AG04450 (cell line): ENCODE measurements at regions not wholly inside any gene's neighbourhood (a gene's known extent, or its start where the extent isn't known, plus 50 kb on each side); places are given as distances from the start of the nearest gene placed in this dataset.

Source experiments
- CTCF ChIA-PET: fragments of 300-600, 350-600 bp; formaldehyde crosslinking; extraction: SDS; loops from one replicate; lab custom pipeline; 2022; ENCODE audit warnings: antibody characterized with exemption, inconsistent platforms; lab: Charles Lee
- POLR2A ChIA-PET: fragments of 350-600 bp; formaldehyde crosslinking; extraction: SDS; loops from one replicate; lab custom pipeline; 2021; ENCODE audit warnings: antibody characterized with exemption, inconsistent platforms; lab: Yijun Ruan, JAX
- DNase-seq: peaks from one replicate; pipeline ENCODE4 v3.0.0-alpha.2; 2011; ENCODE audit warnings: low read depth, low spot score
- H3K27ac ChIP-seq: one replicate; pipeline ENCODE4 v1.5.1; 2012; ENCODE audit warnings: low read depth, low read length, control low read depth
- H3K27me3 ChIP-seq: one replicate; pipeline ENCODE4 v1.6.0; 2012; ENCODE audit warnings: low read length; ENCODE audit not compliant: control insufficient read depth, insufficient read depth
- H3K4me3 ChIP-seq: 2 replicates; pipeline ENCODE4 v1.5.1; 2011; ENCODE audit warnings: mild to moderate bottlenecking, low read depth, low read length, control low read depth
- H3K9me3 ChIP-seq: 2 replicates; pipeline ENCODE4 v1.5.1; 2012; ENCODE audit warnings: low read length; ENCODE audit not compliant: control insufficient read depth, insufficient read depth
- TF ChIP-seq, protein P1 (sequence below): IDR thresholded peaks from 2 replicates; pipeline ENCODE4 v1.5.1; 2011; ENCODE audit warnings: low read depth, low read length, control low read depth, inconsistent platforms

DNA sequence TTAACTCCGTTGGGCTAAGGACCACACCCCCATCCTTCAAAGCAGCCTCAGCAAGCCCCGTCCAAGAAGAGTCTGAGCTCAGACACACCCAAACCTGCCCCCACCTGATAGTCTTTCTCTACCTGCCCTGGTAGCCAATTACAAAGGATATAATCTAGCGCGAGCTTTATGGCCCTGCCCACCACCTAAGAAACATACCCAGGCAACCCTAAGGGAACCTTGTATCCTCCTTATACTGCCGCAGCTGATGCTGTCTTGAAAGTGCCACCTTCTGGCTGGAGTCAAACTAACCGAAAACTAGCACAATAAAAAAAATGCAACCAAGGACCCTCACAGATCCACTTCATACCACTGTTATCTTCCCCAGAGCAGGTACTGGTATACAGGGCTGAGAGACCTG, 628.3 kb upstream of the REG3G start:
- DNase-seq = no peak
- Histone ChIP-seq H3K4me3 (no peak overlapping the region), H3K27ac (no peak overlapping the region), H3K9me3 (peaks cover 14% of the 10 kb centered on the region), H3K27me3 (no peaks in the 10 kb centered on the region)
- TF ChIP-seq, protein P1, sequence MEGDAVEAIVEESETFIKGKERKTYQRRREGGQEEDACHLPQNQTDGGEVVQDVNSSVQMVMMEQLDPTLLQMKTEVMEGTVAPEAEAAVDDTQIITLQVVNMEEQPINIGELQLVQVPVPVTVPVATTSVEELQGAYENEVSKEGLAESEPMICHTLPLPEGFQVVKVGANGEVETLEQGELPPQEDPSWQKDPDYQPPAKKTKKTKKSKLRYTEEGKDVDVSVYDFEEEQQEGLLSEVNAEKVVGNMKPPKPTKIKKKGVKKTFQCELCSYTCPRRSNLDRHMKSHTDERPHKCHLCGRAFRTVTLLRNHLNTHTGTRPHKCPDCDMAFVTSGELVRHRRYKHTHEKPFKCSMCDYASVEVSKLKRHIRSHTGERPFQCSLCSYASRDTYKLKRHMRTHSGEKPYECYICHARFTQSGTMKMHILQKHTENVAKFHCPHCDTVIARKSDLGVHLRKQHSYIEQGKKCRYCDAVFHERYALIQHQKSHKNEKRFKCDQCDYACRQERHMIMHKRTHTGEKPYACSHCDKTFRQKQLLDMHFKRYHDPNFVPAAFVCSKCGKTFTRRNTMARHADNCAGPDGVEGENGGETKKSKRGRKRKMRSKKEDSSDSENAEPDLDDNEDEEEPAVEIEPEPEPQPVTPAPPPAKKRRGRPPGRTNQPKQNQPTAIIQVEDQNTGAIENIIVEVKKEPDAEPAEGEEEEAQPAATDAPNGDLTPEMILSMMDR = no peak
- POLR2A ChIA-PET = no interaction called here
- CTCF ChIA-PET = no interaction called here

DNA sequence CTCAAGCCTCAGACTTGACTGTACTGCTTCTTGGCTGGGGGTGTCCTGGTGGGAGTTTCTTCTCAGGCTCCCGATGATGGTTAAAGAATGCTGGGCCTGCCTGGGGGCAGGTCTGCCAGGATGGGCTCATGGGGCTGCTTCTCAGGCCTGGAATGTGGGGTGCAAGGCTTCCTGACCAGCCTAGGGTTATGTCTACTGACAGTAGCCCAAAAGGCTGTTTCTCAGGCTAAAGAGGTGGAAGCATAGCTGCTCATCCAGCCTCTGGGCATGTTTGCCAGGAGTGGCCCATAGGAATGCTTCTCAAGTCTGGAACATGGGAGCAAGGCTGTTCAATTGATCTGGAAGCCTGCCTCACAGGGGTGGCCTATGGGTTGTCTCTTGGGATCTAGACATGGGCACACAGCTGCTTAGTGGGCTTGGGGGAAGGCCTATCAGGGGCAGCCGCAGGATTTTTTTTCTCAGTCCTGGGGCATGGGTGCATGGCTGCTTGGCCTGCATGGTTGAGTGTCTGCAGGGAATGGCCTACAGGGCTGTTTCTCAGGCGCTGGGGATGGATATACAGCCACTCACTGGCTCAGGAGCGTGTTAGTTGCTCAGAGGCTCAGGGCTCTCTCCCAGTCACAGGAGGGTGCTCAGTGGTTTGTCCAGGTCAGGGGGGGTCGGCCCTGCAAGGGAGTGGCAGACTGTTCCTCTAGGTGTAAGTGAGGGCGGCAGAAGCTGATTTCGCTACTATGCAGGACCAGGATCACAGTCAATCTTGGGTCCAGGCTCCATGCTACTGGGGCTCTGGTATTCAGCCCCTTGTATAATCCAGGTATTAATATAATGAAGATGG, 617.3 kb upstream of the REG3G start:
- ChIA-PET POLR2A (no interaction called here), CTCF (no interaction called here)
- TF ChIP-seq, protein P1 = no peak
- peaks cover 15% of the 10 kb centered on the region for H3K9me3 ChIP-seq
- H3K27me3 ChIP-seq = no peaks in the 10 kb centered on the region
- no peak overlapping the region for H3K4me3 ChIP-seq
- no peak for DNase-seq
- H3K27ac ChIP-seq = no peak overlapping the region

DNA sequence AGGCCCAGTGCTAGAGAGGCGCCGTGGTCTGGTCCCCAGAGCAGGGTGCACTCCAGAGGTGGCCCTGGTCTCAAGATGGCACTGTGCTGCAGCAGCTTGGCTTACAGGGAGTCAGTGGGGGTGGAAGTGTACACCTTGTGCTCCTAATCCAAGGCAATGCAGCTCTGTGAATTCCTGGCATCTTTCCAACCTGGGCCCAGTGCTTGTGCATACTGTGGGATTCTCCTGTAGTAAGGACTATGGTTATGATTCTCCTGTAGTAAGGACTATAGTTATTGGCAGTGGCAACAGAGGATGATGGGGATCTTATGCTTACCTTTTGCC, 616.7 kb upstream of the REG3G start:
- TF ChIP-seq, protein P1 = no peak
- Histone ChIP-seq H3K9me3 (peaks cover 15% of the 10 kb centered on the region), H3K27me3 (no peaks in the 10 kb centered on the region), H3K27ac (no peak overlapping the region), H3K4me3 (no peak overlapping the region)
- POLR2A ChIA-PET = no interaction called here
- CTCF ChIA-PET = no interaction called here
- DNase-seq = no peak

DNA sequence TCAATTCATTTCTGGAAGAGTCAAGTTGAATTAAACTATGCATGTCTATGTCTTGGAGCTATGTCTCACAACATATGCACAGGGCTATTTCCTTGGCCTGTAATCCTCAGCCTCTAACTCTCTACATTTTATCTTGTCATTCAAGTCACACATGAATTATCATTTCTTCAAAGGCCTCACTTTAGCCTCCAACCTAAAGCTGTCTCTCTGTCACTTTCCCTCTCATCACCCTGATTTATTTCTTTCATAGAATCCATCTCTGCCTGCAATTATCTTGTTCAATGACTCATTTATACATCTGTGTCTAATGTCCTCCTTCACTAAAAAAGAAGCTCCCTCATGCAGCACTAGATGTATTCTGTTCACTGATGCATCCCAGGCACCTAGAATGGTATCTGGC, 614.2 kb upstream of the REG3G start:
- TF ChIP-seq, protein P1 = no peak
- H3K4me3 ChIP-seq = no peak overlapping the region
- peaks cover 15% of the 10 kb centered on the region for H3K9me3 ChIP-seq
- CTCF ChIA-PET = no interaction called here
- no peaks in the 10 kb centered on the region for H3K27me3 ChIP-seq
- POLR2A ChIA-PET = no interaction called here
- DNase-seq = no peak
- no peak overlapping the region for H3K27ac ChIP-seq

DNA sequence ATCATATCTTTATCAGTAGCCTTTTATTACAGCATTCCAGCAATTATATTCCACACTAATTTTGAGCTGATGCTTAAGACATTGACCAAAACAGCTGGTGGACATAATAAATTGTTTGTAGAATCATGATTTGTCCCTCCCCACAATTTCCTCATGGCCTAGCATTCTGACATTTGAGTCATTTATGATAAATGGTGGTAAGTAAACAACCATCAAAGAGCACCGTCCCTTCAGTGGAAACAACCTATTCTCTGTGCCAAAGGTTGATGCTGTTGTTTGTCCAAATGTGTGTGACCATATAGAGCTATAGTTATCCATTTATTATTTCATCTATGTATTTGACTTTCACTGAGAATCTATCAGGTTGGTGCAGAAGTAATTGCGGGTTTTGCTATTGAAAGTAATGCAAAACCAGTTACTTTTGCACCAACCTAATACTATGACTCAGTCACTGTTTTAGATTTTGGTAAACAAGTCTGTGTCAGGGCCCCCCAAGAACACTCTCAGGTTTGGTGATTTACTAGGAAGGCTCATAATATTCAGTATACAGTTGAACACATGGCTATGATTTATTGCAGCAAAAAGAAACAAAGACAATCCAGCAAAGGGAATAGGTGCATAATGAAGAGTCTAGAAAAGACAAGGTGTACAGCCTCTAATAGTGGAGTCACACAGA, 608.7 kb upstream of the REG3G start:
- ChIA-PET POLR2A (no interaction called here), CTCF (no interaction called here)
- Histone ChIP-seq H3K4me3 (no peak overlapping the region), H3K9me3 (no peaks in the 10 kb centered on the region; the same call in 1 of the 2 replicates), H3K27ac (no peak overlapping the region), H3K27me3 (no peaks in the 10 kb centered on the region)
- TF ChIP-seq, protein P1 = no peak
- no peak for DNase-seq
